ENCODE measurements at regions not wholly inside any gene's neighbourhood (a gene's known extent, or its start where the extent isn't known, plus 50 kb on each side); places are given as distances from the start of the nearest gene placed in this dataset.

DNA sequence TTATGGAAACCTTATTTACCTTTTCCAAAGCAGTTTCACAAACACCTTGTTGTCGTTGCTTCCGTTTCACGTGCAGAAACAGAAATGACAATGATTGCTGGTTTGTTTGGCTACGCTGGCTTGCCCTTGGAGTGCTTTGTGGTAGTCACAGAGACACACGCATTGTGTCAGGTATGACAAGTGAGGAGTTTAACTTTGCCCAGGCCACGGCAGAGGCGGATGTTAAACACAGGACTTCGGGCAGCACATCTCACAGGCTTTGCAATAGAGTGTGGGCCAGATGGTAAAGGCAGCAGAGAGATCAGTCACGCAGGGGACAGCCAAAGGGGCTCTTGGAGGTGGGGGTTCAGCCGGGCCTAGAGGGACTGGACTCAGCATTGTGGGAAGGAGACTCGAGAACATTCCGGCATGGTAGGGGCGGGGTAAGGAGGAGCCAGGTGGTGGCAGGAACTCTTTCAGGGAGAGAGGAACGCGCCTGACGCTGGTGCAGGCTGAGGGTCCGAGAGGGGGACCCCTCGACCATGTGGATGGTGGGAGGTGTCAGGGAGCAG is 59.8 kb upstream of the KCNA1 start:
- TF ChIP-seq CTCF (IDR thresholded peaks at IDR 0.05) (no peak), ZFX (IDR thresholded peaks at IDR 0.05; ENCODE audit: borderline replicate concordance) (no peak)

Data from 22Rv1 (cell line).